Prostate gland (tissue), 2 donors: ENCODE measurements at regions not wholly inside any gene's neighbourhood (a gene's known extent, or its start where the extent isn't known, plus 50 kb on each side); places are given as distances from the start of the nearest gene placed in this dataset.

Source experiments
- POLR2A ChIP-seq: fragments of 450-650 bp; IDR thresholded peaks from one replicate; pipeline ENCODE4 v1.6.1; 2016; ENCODE audit warnings: antibody characterized with exemption, mild to moderate bottlenecking
- POLR2AphosphoS5 ChIP-seq: sonication (generic); formaldehyde crosslinking; IDR thresholded peaks from one replicate; pipeline ENCODE4 v1.6.1; 2017; ENCODE audit warnings: antibody characterized with exemption
- TF ChIP-seq, protein P1 (sequence below), 4 experiments: fragments of 200-600 bp in 2 of 4; fragments of 450-650 bp in 2 of 4; sonication (generic) in 2 of 4; IDR thresholded peaks; 1 replicate in 3 of 4; 2 replicates in 1 of 4; pipeline ENCODE4 v1.5.1; 2016 to 2019; ENCODE audit warnings: antibody characterized with exemption in 4 of 4, mild to moderate bottlenecking in 2 of 4, moderate library complexity in 2 of 4

DNA sequence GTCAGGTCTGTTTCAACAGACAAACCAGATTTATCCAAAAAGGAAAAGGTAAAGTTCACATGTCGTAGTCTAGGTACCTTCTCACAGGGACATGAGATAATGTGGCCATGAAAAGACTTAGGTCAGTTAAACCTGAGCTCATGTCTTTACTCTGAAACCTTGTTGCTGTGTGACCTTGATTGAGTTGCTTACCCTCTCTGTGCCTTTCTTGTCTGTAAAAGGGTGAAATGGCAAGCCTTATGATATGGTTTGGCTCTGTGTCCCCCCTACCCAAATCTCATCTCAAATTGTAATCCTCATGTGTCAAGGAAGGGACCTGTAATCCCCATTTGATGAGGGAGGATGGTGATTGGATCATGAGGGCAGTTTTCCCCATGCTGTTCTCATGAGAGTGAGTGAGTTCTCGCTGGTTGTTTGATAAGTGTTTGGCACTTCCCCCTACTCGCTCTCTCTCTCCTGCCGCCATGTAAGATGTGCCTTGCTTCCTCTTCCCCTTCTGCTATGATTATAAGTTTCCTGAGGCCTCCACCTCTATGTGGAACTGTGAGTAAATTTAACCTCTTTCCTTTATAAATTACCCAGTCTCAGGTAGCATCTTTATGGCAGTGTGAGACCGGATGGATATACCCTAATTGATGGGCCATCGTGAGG, 299.8 kb downstream of the ADGRD1 start:
- TF ChIP-seq, protein P1, sequence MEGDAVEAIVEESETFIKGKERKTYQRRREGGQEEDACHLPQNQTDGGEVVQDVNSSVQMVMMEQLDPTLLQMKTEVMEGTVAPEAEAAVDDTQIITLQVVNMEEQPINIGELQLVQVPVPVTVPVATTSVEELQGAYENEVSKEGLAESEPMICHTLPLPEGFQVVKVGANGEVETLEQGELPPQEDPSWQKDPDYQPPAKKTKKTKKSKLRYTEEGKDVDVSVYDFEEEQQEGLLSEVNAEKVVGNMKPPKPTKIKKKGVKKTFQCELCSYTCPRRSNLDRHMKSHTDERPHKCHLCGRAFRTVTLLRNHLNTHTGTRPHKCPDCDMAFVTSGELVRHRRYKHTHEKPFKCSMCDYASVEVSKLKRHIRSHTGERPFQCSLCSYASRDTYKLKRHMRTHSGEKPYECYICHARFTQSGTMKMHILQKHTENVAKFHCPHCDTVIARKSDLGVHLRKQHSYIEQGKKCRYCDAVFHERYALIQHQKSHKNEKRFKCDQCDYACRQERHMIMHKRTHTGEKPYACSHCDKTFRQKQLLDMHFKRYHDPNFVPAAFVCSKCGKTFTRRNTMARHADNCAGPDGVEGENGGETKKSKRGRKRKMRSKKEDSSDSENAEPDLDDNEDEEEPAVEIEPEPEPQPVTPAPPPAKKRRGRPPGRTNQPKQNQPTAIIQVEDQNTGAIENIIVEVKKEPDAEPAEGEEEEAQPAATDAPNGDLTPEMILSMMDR (IDR thresholded peaks at IDR 0.05): no peak
- TF ChIP-seq POLR2A (no peak), POLR2AphosphoS5 (no peak)
